ENCODE measurements at regions not wholly inside any gene's neighbourhood (a gene's known extent, or its start where the extent isn't known, plus 50 kb on each side); places are given as distances from the start of the nearest gene placed in this dataset.
A peak's percentile ranks its signal among the peaks of the same experiment; 100 is the strongest.

- H3K36me3 Mint-ChIP-seq: no peaks in the 10 kb centered on the region
- H3K27me3 Mint-ChIP-seq: peaks cover 6% of the 10 kb centered on the region
- no peak for ATAC-seq (ENCODE audit: low read depth)
- H3K9me3 Mint-ChIP-seq: peaks cover 6% of the 10 kb centered on the region
- H3K4me1 Mint-ChIP-seq: peaks cover 2% of the 10 kb centered on the region
- no peak overlapping the region for H3K4me3 Mint-ChIP-seq
- DNase-seq (ENCODE audit: low spot score in 2 of 2): no peak
- H3K27ac Mint-ChIP-seq: no peak overlapping the region
Measured at GRCh38 chr4:151908201-151908600, 147.4 kb upstream of the GATB start.

GRCh38 chr4:151906438-151906837 is 145.6 kb upstream of the GATB start:
- no peak overlapping the region for H3K27ac Mint-ChIP-seq
- no peak for ATAC-seq (ENCODE audit: low read depth)
- H3K36me3 Mint-ChIP-seq: peaks cover 2% of the 10 kb centered on the region
- H3K27me3 Mint-ChIP-seq: peaks cover 6% of the 10 kb centered on the region
- peaks cover 2% of the 10 kb centered on the region for H3K4me1 Mint-ChIP-seq
- H3K9me3 Mint-ChIP-seq: peaks cover 15% of the 10 kb centered on the region
- H3K4me3 Mint-ChIP-seq: no peak overlapping the region
- DNase-seq (ENCODE audit: low spot score in 2 of 2): no peak

- peaks cover 2% of the 10 kb centered on the region for H3K4me1 Mint-ChIP-seq
- ATAC-seq (ENCODE audit: low read depth) (no peak), DNase-seq (ENCODE audit: low spot score in 2 of 2) (no peak)
- peaks cover 6% of the 10 kb centered on the region for H3K27me3 Mint-ChIP-seq
- H3K27ac Mint-ChIP-seq: no peak overlapping the region
- no peak overlapping the region for H3K4me3 Mint-ChIP-seq
- peaks cover 17% of the 10 kb centered on the region for H3K9me3 Mint-ChIP-seq
- H3K36me3 Mint-ChIP-seq: peaks cover 2% of the 10 kb centered on the region
Measured at GRCh38 chr4:151905197-151905596, 144.4 kb upstream of the GATB start.

GRCh38 chr4:151901631-151902030 is 140.8 kb upstream of the GATB start:
- Mint-ChIP-seq H3K9me3 (peaks cover 18% of the 10 kb centered on the region), H3K27me3 (peaks cover 5% of the 10 kb centered on the region), H3K4me1 (no peaks in the 10 kb centered on the region), H3K36me3 (peaks cover 2% of the 10 kb centered on the region), H3K27ac (no peak overlapping the region), H3K4me3 (no peak overlapping the region)
- ATAC-seq (ENCODE audit: low read depth) (no peak), DNase-seq (ENCODE audit: low spot score in 2 of 2) (no peak)

GRCh38 chr4:151896880-151897279 is 136.1 kb upstream of the GATB start:
- peaks cover 6% of the 10 kb centered on the region for H3K27me3 Mint-ChIP-seq
- peaks cover 6% of the 10 kb centered on the region for H3K9me3 Mint-ChIP-seq
- H3K36me3 Mint-ChIP-seq: no peaks in the 10 kb centered on the region
- no peak overlapping the region for H3K4me3 Mint-ChIP-seq
- H3K4me1 Mint-ChIP-seq: no peaks in the 10 kb centered on the region
- no peak overlapping the region for H3K27ac Mint-ChIP-seq
- no peak for ATAC-seq (ENCODE audit: low read depth)
- no peak for DNase-seq (ENCODE audit: low spot score in 2 of 2)

- DNase-seq (ENCODE audit: low spot score in 2 of 2) (no peak), ATAC-seq (ENCODE audit: low read depth) (no peak)
- H3K36me3 Mint-ChIP-seq: no peaks in the 10 kb centered on the region
- peaks cover 1% of the 10 kb centered on the region for H3K9me3 Mint-ChIP-seq
- H3K27ac Mint-ChIP-seq: no peak overlapping the region
- no peaks in the 10 kb centered on the region for H3K4me1 Mint-ChIP-seq
- H3K4me3 Mint-ChIP-seq: no peak overlapping the region
- peaks cover 6% of the 10 kb centered on the region for H3K27me3 Mint-ChIP-seq
Measured at GRCh38 chr4:151895671-151896070, 134.9 kb upstream of the GATB start.

- no peak for DNase-seq (ENCODE audit: low spot score in 2 of 2)
- Mint-ChIP-seq H3K9me3 (no peaks in the 10 kb centered on the region), H3K36me3 (no peaks in the 10 kb centered on the region), H3K27me3 (peaks cover 4% of the 10 kb centered on the region), H3K27ac (no peak overlapping the region), H3K4me3 (no peak overlapping the region), H3K4me1 (no peaks in the 10 kb centered on the region)
- no peak for ATAC-seq (ENCODE audit: low read depth)
Measured at GRCh38 chr4:151894246-151894645, 133.4 kb upstream of the GATB start.

- peaks cover 1% of the 10 kb centered on the region for H3K27me3 Mint-ChIP-seq
- peaks cover 12% of the 10 kb centered on the region for H3K4me1 Mint-ChIP-seq
- H3K36me3 Mint-ChIP-seq: no peaks in the 10 kb centered on the region
- H3K4me3 Mint-ChIP-seq: no peak overlapping the region
- H3K9me3 Mint-ChIP-seq: no peaks in the 10 kb centered on the region
- no peak for DNase-seq (ENCODE audit: low spot score in 2 of 2)
- H3K27ac Mint-ChIP-seq: no peak overlapping the region
- no peak for ATAC-seq (ENCODE audit: low read depth)
Measured at GRCh38 chr4:151888367-151888866, 127.6 kb upstream of the GATB start.

GRCh38 chr4:151887816-151888180 is 127.0 kb upstream of the GATB start:
- H3K36me3 Mint-ChIP-seq: no peaks in the 10 kb centered on the region
- no peak overlapping the region for H3K27ac Mint-ChIP-seq
- DNase-seq (ENCODE audit: low spot score in 2 of 2): no peak
- no peak for ATAC-seq (ENCODE audit: low read depth)
- no peak overlapping the region for H3K4me3 Mint-ChIP-seq
- H3K9me3 Mint-ChIP-seq: no peaks in the 10 kb centered on the region
- peaks cover 1% of the 10 kb centered on the region for H3K27me3 Mint-ChIP-seq
- H3K4me1 Mint-ChIP-seq: peaks cover 12% of the 10 kb centered on the region

GRCh38 chr4:151887031-151887815 is 126.4 kb upstream of the GATB start:
- Mint-ChIP-seq H3K27ac (no peak overlapping the region), H3K36me3 (no peaks in the 10 kb centered on the region), H3K4me1 (peaks cover 12% of the 10 kb centered on the region), H3K27me3 (no peaks in the 10 kb centered on the region), H3K4me3 (no peak overlapping the region), H3K9me3 (no peaks in the 10 kb centered on the region)
- DNase-seq (ENCODE audit: low spot score in 2 of 2) (no peak), ATAC-seq (ENCODE audit: low read depth) (peak; percentile 55)

- no peaks in the 10 kb centered on the region for H3K27me3 Mint-ChIP-seq
Measured at GRCh38 chr4:151885123-151885522, 124.3 kb upstream of the GATB start.

GRCh38 chr4:151883747-151884146 is 122.9 kb upstream of the GATB start:
- Mint-ChIP-seq H3K9me3 (peaks cover 3% of the 10 kb centered on the region), H3K4me3 (no peak overlapping the region), H3K27ac (no peak overlapping the region), H3K36me3 (no peaks in the 10 kb centered on the region), H3K27me3 (no peaks in the 10 kb centered on the region), H3K4me1 (peaks cover 12% of the 10 kb centered on the region)
- DNase-seq (ENCODE audit: low spot score in 2 of 2): no peak
- no peak for ATAC-seq (ENCODE audit: low read depth)

More at GRCh38 chr4:151885123-151885522, 124.3 kb upstream of the GATB start:
- ATAC-seq (ENCODE audit: low read depth): no peak
- H3K4me1 Mint-ChIP-seq: peaks cover 12% of the 10 kb centered on the region
- peaks cover 3% of the 10 kb centered on the region for H3K9me3 Mint-ChIP-seq
- no peak for DNase-seq (ENCODE audit: low spot score in 2 of 2)
- H3K36me3 Mint-ChIP-seq: no peaks in the 10 kb centered on the region
- H3K27ac Mint-ChIP-seq: no peak overlapping the region
- no peak overlapping the region for H3K4me3 Mint-ChIP-seq

- Mint-ChIP-seq H3K27me3 (no peaks in the 10 kb centered on the region), H3K4me1 (peaks cover under 1% of the 10 kb centered on the region)
- no peak for ATAC-seq (ENCODE audit: low read depth)
Measured at GRCh38 chr4:151882072-151882803, 121.4 kb upstream of the GATB start.

GRCh38 chr4:151879705-151880445 is 119.1 kb upstream of the GATB start:
- Mint-ChIP-seq H3K9me3 (peaks cover 3% of the 10 kb centered on the region), H3K4me1 (no peaks in the 10 kb centered on the region), H3K36me3 (no peaks in the 10 kb centered on the region), H3K4me3 (no peak overlapping the region), H3K27me3 (no peaks in the 10 kb centered on the region), H3K27ac (no peak overlapping the region)
- DNase-seq (ENCODE audit: low spot score in 2 of 2) (no peak), ATAC-seq (ENCODE audit: low read depth) (no peak)

More at GRCh38 chr4:151882072-151882803, 121.4 kb upstream of the GATB start:
- no peak overlapping the region for H3K27ac Mint-ChIP-seq
- no peak for DNase-seq (ENCODE audit: low spot score in 2 of 2)
- H3K4me3 Mint-ChIP-seq: no peak overlapping the region
- peaks cover 3% of the 10 kb centered on the region for H3K9me3 Mint-ChIP-seq
- H3K36me3 Mint-ChIP-seq: no peaks in the 10 kb centered on the region
